Keratinocyte (primary cell): ENCODE measurements at regions not wholly inside any gene's neighbourhood (a gene's known extent, or its start where the extent isn't known, plus 50 kb on each side); places are given as distances from the start of the nearest gene placed in this dataset.
"Not testable (repeated sequence)": the region's sequence is repeated elsewhere in the genome, so short reads cannot be mapped to it uniquely, and the experiment has no call there.

Experiments used
- DNase-seq: peaks from one replicate; pipeline ENCODE4 v3.0.0-alpha.2; 2011; ENCODE audit warnings: low read depth, missing footprints, low spot score
- FAIRE-seq: peaks from 2 replicates; lab custom pipeline; 2011; peaks lifted over from hg19 to GRCh38; lab: Jason Lieb, UNC
- H2AFZ ChIP-seq: 2 replicates; pipeline ENCODE4 v1.6.0; 2012; ENCODE audit warnings: low read length, control low read depth, inconsistent platforms; ENCODE audit not compliant: control insufficient read depth
- H3K27ac ChIP-seq: 2 replicates; pipeline ENCODE4 v1.5.1; 2011; ENCODE audit warnings: low read length; ENCODE audit not compliant: control insufficient read depth, insufficient read depth
- H3K27me3 ChIP-seq: 3 replicates; pipeline ENCODE4 v1.6.0; 2011; ENCODE audit warnings: low read length; ENCODE audit not compliant: control insufficient read depth, insufficient read depth; ENCODE audit errors: extremely low read depth
- H3K36me3 ChIP-seq, 2 experiments: 2 replicates in 1 of 2; 3 replicates in 1 of 2; pipeline ENCODE4 v1.5.1; 2011; ENCODE audit warnings: low read length in 2 of 2, mild to moderate bottlenecking in 1 of 2; ENCODE audit not compliant: control insufficient read depth in 2 of 2, insufficient read depth in 2 of 2; ENCODE audit errors: extremely low read depth in 1 of 2
- H3K4me1 ChIP-seq: 3 replicates; pipeline ENCODE4 v1.5.1; 2011; ENCODE audit warnings: low read length; ENCODE audit not compliant: control insufficient read depth, insufficient read depth; ENCODE audit errors: extremely low read depth
- H3K4me2 ChIP-seq: 3 replicates; pipeline ENCODE4 v1.6.0; 2011; ENCODE audit warnings: low read depth, low read length; ENCODE audit not compliant: control insufficient read depth, insufficient read depth; ENCODE audit errors: extremely low read depth
- H3K4me3 ChIP-seq, 3 experiments: fragments of 200-600 bp in 1 of 3; sonication (generic) in 1 of 3; 2 replicates in 2 of 3; 3 replicates in 1 of 3; pipeline ENCODE4 v1.5.1; 2011 to 2016; ENCODE audit warnings: low read length in 3 of 3, mild to moderate bottlenecking in 3 of 3, control low read depth in 2 of 3, inconsistent platforms in 1 of 3, low read depth in 1 of 3, mixed read lengths in 1 of 3, mixed run types in 1 of 3, moderate library complexity in 1 of 3; ENCODE audit not compliant: control insufficient read depth in 2 of 3, insufficient read depth in 2 of 3; ENCODE audit errors: extremely low read depth in 1 of 3
- H3K79me2 ChIP-seq: 2 replicates; pipeline ENCODE4 v1.6.0; 2012; ENCODE audit warnings: low read length; ENCODE audit not compliant: control insufficient read depth, insufficient read depth
- H3K9ac ChIP-seq: 3 replicates; pipeline ENCODE4 v1.6.0; 2011; ENCODE audit warnings: low read length; ENCODE audit not compliant: control insufficient read depth, insufficient read depth; ENCODE audit errors: extremely low read depth
- H3K9me1 ChIP-seq: 3 replicates; pipeline ENCODE4 v1.6.0; 2011; ENCODE audit warnings: low read length; ENCODE audit not compliant: control insufficient read depth, insufficient read depth; ENCODE audit errors: extremely low read depth
- H3K9me3 ChIP-seq: 2 replicates; pipeline ENCODE4 v1.5.1; 2012; ENCODE audit warnings: low read depth, low read length; ENCODE audit not compliant: control insufficient read depth
- H4K20me1 ChIP-seq: 3 replicates; pipeline ENCODE4 v1.6.0; 2011; ENCODE audit warnings: low read length; ENCODE audit not compliant: control insufficient read depth, insufficient read depth; ENCODE audit errors: extremely low read depth
- EZH2 ChIP-seq: IDR thresholded peaks from one replicate; pipeline ENCODE4 v1.6.1; 2012; ENCODE audit warnings: inconsistent platforms, mild to moderate bottlenecking, low read length, moderate library complexity
- dilution Hi-C: fragments of 300-500 bp; cut with MboI; formaldehyde crosslinking; loops from one replicate; pipeline ENCODE4 v1.7.0; 2020; ENCODE audit warnings: low sequenced_read_pairs; ENCODE audit not compliant: extremely low pct_ligation_motif_present
- TF ChIP-seq, protein P1 (sequence below), 3 experiments: IDR thresholded peaks in 1 of 3; conservative IDR thresholded peaks in 1 of 3; optimal IDR thresholded peaks in 1 of 3; 2 replicates in 2 of 3; 3 replicates in 1 of 3; pipeline versions ENCODE3 to v1.5.1; 2011; ENCODE audit warnings: low read length in 3 of 3, mild to moderate bottlenecking in 3 of 3, moderate library complexity in 2 of 3, control low read depth in 1 of 3, inconsistent platforms in 1 of 3; ENCODE audit not compliant: insufficient read depth in 2 of 3; ENCODE audit errors: extremely low read depth in 1 of 3

- H3K9me3 ChIP-seq, result no peaks in the 10 kb centered on the region
- no peak overlapping the region for H2AFZ ChIP-seq
- TF ChIP-seq, protein P1, sequence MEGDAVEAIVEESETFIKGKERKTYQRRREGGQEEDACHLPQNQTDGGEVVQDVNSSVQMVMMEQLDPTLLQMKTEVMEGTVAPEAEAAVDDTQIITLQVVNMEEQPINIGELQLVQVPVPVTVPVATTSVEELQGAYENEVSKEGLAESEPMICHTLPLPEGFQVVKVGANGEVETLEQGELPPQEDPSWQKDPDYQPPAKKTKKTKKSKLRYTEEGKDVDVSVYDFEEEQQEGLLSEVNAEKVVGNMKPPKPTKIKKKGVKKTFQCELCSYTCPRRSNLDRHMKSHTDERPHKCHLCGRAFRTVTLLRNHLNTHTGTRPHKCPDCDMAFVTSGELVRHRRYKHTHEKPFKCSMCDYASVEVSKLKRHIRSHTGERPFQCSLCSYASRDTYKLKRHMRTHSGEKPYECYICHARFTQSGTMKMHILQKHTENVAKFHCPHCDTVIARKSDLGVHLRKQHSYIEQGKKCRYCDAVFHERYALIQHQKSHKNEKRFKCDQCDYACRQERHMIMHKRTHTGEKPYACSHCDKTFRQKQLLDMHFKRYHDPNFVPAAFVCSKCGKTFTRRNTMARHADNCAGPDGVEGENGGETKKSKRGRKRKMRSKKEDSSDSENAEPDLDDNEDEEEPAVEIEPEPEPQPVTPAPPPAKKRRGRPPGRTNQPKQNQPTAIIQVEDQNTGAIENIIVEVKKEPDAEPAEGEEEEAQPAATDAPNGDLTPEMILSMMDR (optimal IDR thresholded peaks at IDR 0.05 in 1 of 3, IDR thresholded peaks at IDR 0.05 in 1 of 3, conservative IDR thresholded peaks at IDR 0.05 in 1 of 3; ENCODE audit: extremely low read depth in 1 of 3, insufficient read depth in 2 of 3, low read length in 3 of 3), result peak in 1 of 3 experiments; percentile 1
- TF ChIP-seq EZH2, result no peak
- no peaks in the 10 kb centered on the region for H4K20me1 ChIP-seq
- FAIRE-seq (no peak), DNase-seq (no peak)
- dilution Hi-C loops, result no loop called here
- H3K79me2 ChIP-seq, result no peaks in the 10 kb centered on the region
- no peaks in the 10 kb centered on the region for H3K36me3 ChIP-seq
- no peak overlapping the region for H3K9ac ChIP-seq
- H3K27ac ChIP-seq, result no peak overlapping the region
- H3K4me1 ChIP-seq, result peaks cover 17% of the 10 kb centered on the region
- H3K27me3 ChIP-seq, result peaks cover 10% of the 10 kb centered on the region
- no peaks in the 10 kb centered on the region for H3K9me1 ChIP-seq
- no peak overlapping the region for H3K4me3 ChIP-seq
- H3K4me2 ChIP-seq, result no peak overlapping the region
Observed at GRCh38 chr7:68250143-68250542, 1253.5 kb downstream of the TYW1 start.

DNA sequence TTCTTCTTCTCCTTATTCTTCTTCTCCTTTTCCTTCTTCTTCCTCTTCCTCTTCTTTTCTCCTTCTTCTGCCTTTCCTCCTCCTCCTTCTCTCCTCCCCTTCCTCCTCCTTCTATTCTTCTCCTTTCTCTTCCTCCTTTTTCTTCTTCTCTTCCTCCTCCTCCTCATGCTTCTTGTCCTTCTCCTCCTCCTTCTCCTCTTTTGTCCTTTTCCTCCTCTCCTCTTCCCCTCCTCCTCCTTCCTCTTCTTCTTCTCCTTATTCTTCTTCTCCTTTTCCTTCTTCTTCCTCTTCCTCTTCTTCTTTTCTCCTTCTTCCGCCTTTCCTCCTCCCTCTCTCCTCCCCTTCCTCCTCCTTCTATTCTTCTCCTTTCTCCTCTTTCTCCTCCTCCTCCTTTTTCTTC, 1258.2 kb downstream of the TYW1 start:
- H3K27ac ChIP-seq, H2AFZ ChIP-seq, DNase-seq, H3K9me3 ChIP-seq, H3K9me1 ChIP-seq, H3K4me3 ChIP-seq, H4K20me1 ChIP-seq, H3K79me2 ChIP-seq, FAIRE-seq, H3K27me3 ChIP-seq, dilution Hi-C loops, H3K4me2 ChIP-seq, H3K4me1 ChIP-seq, H3K9ac ChIP-seq, H3K36me3 ChIP-seq: not testable (repeated sequence)

GRCh38 chr7:68256295-68256694, 1259.7 kb downstream of the TYW1 start:
- Histone ChIP-seq H3K79me2 (no peaks in the 10 kb centered on the region), H3K27me3 (peaks cover 10% of the 10 kb centered on the region), H3K4me1 (peaks cover 9% of the 10 kb centered on the region), H3K36me3 (no peaks in the 10 kb centered on the region), H2AFZ (no peak overlapping the region), H3K9me3 (no peaks in the 10 kb centered on the region), H3K4me3 (no peak overlapping the region), H3K27ac (no peak overlapping the region), H3K9me1 (no peaks in the 10 kb centered on the region), H4K20me1 (no peaks in the 10 kb centered on the region), H3K9ac (no peak overlapping the region), H3K4me2 (no peak overlapping the region)
- FAIRE-seq, result no peak
- dilution Hi-C loops, result no loop called here
- TF ChIP-seq EZH2, result no peak
- TF ChIP-seq, protein P1 (optimal IDR thresholded peaks at IDR 0.05 in 1 of 3, IDR thresholded peaks at IDR 0.05 in 1 of 3, conservative IDR thresholded peaks at IDR 0.05 in 1 of 3; ENCODE audit: extremely low read depth in 1 of 3, insufficient read depth in 2 of 3, low read length in 3 of 3), result no peak
- DNase-seq, result no peak
